Stomach (tissue), 4 donors: ENCODE measurements at regions not wholly inside any gene's neighbourhood (a gene's known extent, or its start where the extent isn't known, plus 50 kb on each side); places are given as distances from the start of the nearest gene placed in this dataset.

ENCODE experiments used
- EP300 ChIP-seq: sonication (generic); formaldehyde crosslinking; IDR thresholded peaks from one replicate; pipeline ENCODE4 v1.6.1; 2017; ENCODE audit warnings: antibody characterized with exemption
- POLR2A ChIP-seq, 4 donors: fragments of 450-650 bp; IDR thresholded peaks; one replicate each; pipeline ENCODE4 v1.6.1; 2016; ENCODE audit warnings: antibody characterized with exemption in 4 of 4, control low read depth in 2 of 4, mild to moderate bottlenecking in 1 of 4, moderate library complexity in 1 of 4
- POLR2AphosphoS5 ChIP-seq, 3 donors: sonication (generic); formaldehyde crosslinking; IDR thresholded peaks; one replicate each; pipeline ENCODE4 v1.6.1; 2016; ENCODE audit warnings: antibody characterized with exemption in 3 of 3
- TF ChIP-seq, protein P1 (sequence below), 7 experiments: fragments of 450-650 bp in 4 of 7; fragments of 200-600 bp in 3 of 7; sonication (generic) in 3 of 7; IDR thresholded peaks; one replicate each; pipeline ENCODE4 v1.5.1; 2016 to 2019; ENCODE audit warnings: antibody characterized with exemption in 7 of 7, control low read depth in 2 of 7, mild to moderate bottlenecking in 1 of 7

DNA sequence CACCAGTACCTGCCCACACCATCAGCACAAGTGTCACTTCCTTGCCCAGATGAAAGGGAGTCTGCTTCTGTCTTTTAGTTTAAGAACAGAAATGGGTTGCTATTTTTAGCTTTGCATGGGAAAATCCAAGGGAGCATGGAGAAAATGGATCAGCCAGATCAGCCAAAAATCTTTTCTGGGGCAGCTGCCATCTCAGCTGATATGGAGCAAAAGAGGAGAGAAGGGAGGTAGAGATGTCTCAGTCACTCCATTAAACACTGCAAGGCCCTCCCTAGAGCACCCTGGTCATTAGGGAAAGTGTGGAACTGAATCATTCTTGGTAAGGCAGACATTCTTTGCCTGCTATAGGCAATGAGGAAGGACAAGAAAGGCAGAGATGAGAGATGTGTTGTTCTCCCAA, 79.9 kb downstream of the CTAGE1 start:
- TF ChIP-seq, protein P1, sequence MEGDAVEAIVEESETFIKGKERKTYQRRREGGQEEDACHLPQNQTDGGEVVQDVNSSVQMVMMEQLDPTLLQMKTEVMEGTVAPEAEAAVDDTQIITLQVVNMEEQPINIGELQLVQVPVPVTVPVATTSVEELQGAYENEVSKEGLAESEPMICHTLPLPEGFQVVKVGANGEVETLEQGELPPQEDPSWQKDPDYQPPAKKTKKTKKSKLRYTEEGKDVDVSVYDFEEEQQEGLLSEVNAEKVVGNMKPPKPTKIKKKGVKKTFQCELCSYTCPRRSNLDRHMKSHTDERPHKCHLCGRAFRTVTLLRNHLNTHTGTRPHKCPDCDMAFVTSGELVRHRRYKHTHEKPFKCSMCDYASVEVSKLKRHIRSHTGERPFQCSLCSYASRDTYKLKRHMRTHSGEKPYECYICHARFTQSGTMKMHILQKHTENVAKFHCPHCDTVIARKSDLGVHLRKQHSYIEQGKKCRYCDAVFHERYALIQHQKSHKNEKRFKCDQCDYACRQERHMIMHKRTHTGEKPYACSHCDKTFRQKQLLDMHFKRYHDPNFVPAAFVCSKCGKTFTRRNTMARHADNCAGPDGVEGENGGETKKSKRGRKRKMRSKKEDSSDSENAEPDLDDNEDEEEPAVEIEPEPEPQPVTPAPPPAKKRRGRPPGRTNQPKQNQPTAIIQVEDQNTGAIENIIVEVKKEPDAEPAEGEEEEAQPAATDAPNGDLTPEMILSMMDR (IDR thresholded peaks at IDR 0.05), result no peak
- TF ChIP-seq POLR2A (IDR thresholded peaks at IDR 0.05) (no peak), POLR2AphosphoS5 (IDR thresholded peaks at IDR 0.05) (no peak), EP300 (no peak)
